NCI-H345 (cell line): ENCODE measurements at regions not wholly inside any gene's neighbourhood (a gene's known extent, or its start where the extent isn't known, plus 50 kb on each side); places are given as distances from the start of the nearest gene placed in this dataset.

ENCODE experiments used
- DNase-seq: peaks from one replicate; lab custom pipeline; 2025; lab: John Stamatoyannopoulos, UW

DNA sequence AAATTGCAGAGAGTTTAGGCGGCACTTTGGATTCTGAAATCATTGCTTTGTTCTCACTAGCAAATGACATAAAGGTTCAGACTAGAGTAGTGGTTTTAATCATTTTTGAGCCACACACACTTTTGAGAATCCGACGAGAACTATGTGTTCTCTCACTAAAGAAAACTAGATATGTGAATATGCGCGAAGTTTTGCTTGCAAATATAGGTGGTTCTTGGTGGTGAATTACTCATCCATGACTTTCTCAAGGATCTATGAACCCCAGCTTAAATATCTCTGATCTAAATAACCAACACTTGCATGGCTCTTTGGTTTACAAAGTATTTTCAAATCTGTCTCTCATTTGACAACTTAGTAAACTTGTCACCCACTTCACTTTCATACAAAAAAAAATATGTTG, 54.8 kb downstream of the NOG start:
- DNase-seq: no peak

DNA sequence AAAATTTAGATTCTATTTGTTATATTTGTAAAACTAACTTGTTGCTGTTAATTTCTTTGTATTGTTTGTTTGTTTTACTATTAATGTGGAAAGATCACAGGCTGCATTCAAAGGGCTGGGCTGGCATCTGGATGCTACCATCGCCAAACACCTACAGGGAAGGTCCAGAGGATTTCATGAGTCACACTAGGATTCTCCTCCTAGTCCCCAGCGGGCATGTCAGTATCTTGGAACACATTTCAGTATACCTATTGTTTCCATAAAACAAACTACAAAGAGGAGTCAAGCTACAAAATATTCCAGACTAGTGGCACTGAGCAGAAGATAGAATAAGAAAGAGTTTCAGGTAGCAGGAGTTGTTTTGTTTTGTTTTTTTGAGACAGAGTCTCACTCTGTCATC, 55.3 kb downstream of the NOG start:
- no peak for DNase-seq

DNA sequence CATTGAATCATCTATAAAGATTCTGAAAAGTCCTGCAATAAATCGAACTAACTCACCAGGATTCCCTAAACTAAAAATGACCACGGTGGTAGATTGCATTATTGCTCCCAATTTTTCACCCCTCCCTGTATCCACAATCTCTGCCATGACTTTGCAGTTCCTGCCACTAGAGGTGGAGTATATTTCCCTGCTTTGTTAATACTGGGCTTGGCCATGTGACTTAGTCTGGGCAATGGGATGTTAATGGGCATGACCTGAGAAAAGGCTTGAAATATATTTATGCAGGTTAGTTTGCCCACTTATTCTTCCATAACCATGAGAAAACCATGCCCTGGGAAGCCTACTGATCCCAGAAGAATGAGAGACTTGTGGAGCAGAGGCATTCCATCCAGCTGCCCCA, 59.1 kb downstream of the NOG start:
- no peak for DNase-seq

DNA sequence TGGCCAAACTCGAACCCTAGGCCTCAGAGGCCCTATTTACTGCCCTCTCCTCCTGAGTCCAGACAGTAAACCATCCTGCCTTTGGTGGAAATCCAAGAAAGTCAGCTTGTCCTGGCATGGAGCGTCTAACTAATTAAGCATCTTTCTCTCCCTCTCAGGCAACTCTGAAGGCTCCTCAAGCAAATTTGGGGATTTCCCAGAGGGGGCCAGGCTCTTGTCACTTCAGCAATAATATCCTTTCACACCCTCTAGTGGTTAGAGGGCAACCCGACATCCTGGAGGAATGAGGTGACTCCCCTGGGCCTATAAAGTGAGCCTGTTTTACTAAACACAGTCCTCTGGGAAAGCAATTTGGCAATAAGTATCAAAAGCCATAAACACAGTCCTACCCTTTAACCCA, 60.4 kb downstream of the NOG start:
- no peak for DNase-seq

DNA sequence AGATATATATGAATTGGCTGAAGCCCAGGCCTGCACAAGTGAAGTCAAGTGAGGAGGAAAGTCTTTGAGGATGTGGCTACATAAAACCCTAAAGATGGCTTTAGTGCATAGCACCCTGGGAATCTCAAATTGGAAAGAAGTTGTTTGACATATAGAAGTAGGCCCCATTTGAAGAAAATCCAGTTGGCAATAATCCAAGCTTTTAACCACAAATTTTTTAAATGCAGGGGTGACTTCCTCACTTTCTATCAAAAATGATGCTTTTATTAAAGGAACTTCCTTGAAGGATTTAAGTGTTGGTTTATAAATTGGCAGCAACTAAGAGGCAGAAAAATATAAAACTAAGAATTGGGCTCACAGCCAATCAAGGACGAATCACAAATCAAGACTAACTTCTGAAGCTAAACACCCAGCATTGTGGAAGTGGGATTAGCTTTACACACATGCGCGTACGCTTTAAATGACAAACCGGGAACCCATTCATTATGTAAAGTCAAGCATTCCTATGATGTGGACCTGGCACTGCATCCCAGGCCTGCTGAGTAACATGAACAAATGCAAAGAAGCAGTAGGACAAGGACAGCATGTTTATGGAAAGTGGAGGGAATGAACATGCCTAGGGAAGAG, 63.3 kb downstream of the NOG start:
- DNase-seq: no peak

DNA sequence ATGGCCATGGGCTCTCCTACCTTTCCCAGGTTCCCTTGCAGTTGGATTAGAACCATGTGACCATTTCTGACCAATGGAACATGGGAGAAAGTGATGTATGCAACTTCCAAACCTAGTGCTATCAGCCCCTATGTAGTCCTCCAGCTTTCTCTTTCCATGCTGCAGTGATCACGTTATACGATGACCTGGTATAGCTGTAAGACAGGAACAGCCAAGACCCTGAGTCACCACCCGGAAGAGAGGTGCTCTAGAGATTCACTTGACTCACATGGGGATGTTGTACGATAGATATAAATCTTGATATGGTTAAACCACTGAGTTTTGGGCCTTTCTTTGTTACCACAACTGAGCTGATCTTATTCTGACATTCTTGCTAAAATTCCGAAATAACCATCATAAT, 65.1 kb downstream of the NOG start:
- DNase-seq: no peak

DNA sequence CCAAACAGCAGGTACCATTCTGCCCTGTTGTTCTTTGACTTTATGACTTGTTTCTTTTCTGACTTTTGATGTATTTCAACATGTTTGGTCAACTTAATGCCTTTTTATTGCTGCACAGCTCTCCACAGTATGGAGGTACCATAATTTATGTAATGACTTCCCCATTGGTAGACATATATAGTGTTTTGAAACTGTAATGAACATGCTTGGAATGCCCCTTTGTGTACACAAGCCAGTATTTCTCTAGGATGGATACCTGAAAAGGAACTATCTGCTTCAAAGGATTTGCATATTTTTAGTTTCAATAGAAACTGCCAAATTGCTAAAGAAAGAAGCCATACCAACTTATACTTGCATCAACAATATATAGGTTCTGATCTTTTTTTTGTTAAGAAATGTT, 66.1 kb downstream of the NOG start:
- no peak for DNase-seq

DNA sequence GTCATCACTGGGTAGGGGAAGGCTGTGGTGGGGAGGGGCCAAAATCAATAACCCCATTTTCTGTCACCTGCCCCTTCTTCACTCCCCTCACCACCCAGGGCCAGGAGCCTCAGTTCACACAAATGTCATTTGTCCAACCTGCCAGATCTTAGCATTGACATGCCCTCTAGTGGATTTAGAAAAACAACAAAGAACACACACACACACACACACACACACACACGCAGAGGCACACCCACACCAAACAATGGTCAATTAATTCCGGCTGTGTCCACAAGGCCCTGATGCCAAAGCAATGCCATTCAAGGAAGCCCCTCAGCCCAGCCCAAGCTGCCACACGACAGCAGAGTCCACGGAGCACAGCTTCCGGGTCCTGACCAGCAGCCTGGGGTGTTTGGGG, 68.4 kb downstream of the NOG start:
- no peak for DNase-seq

DNA sequence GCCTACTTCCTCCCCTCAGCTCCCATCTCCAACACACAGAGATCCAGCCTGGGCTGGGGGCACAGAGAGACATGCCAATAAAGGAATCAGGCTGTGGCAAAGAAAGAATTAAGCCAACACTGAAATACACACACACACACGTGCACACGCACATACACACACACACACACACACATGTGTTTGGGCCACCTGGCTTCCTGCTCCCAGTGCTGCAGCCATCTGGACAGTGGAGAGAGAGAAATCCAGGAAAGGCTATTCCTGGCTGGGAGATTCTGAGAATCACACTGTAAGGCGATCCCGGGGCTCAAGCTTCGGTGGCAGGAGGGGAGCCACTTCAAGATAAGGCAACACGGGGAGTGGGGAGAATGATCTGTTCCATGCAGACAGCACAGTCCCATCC, 72.4 kb downstream of the NOG start:
- DNase-seq: no peak

DNA sequence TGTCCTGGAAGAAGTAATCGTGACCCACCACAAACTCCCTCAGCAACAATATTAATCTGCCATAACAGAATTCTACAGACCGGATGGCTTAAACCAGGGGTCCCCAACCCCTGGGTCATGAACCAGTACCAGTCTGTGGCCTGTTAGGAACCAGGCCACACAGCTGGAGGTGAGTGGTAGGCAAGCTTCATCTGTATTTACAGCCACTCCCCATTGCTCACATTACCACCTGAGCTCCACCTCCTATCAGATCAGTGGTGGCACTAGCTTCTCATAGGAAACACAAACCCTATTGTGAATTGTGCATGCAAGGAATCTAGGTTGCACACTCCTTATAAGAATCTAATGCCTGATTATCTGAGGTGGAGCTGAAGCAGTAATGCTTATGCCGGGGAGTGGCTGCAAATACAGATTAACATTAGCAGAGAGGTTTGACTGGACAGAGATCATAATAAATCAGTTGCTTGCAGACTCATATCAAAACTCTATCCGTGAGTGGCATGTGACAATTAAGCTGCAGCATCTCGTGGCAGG, 74.5 kb downstream of the NOG start:
- DNase-seq: no peak

DNA sequence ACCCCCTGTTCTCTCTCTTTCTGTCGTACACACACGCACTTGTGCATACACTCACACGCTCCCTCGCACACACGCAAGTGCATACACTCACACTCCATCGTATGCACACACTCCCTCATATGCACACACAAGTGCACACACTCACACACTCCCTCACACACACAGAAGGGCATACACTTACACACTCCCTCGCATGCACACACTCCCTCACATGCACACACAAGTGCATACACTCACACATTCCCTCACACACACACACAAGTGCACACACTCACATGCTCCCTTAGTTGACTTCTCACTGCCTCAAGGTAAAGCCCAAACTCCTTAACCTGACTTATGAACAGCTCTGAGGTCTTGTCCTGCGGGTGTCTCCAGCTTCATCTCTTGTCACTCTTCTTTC, 78.7 kb downstream of the NOG start:
- DNase-seq: no peak

DNA sequence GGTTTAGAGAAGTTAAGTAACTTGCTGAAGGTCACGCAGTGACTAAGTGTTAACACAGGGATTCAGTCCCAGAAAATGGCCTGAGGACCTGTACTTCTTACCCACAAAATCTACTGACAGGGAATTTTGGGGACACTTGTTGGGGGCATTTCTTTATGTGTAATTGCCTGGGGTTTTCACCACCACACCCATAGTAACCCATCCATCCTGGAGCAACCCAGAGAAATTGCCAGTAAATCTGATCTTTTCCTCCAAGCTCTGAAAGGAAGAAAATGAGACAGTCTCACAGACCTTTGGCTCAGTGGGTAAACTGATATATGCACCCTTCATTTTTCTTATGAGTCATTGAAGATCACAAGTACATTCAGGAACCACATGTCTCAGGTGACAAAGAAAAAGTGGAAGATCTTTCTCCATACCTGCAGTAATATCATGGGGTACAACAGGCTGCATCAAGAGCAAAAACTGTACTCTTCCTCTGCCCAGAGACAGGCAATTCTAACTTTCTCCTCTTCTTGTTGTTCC, 81.0 kb downstream of the NOG start:
- no peak for DNase-seq

DNA sequence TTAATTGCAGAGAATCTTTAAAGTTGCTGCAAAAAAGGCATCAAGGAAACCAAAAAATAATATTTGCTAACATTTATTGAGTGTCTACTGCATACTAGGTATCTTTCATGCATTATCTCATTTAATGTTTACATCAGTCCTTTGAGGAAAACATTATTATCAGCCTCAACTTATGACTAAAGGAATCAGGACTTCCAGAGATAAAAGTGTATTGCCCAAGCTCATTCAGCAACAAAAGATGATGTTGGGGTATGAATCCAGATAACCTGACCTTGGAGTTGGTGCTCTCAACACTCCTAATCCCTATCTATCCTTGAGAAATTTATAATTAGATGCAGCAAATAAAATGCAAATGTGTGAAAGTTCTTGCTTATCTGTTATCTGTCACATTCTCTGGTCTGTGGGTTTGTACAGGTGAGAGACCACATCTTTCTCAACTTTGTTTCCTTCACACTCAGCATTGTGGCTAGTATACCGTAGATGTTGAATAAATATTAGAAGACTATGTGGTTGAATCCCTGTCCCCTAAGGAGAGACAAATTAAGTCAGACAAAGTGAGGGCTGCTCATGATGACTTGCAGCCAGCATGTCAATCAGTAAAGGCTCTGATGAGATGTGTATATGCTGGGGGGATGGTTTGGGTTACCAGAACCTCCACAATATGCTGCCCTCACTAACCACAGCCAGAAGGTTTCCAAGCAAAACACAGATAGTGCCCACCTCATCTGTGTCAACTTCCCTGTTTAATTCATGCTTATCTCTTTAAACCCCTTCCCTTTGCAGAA, 82.6 kb downstream of the NOG start:
- DNase-seq: no peak

DNA sequence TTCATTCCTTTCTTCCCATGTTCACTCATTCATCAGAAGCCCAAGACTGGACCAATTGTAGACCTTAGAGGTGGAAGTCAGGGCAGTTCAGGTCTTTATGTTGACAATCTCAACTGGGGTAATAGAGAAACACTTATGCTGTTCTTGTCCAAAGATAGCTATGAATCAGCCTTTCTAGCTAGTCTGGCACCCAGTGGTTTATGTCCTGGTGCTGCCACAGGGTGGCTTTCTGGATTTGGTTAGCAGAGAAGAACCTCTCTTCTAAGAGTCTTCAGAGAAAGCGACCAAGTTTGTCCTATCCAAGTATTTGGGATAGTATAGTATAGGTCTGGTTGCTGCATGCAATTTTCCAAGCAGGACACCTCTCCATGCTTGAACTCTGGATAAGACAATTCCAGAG, 83.3 kb downstream of the NOG start:
- DNase-seq: no peak

DNA sequence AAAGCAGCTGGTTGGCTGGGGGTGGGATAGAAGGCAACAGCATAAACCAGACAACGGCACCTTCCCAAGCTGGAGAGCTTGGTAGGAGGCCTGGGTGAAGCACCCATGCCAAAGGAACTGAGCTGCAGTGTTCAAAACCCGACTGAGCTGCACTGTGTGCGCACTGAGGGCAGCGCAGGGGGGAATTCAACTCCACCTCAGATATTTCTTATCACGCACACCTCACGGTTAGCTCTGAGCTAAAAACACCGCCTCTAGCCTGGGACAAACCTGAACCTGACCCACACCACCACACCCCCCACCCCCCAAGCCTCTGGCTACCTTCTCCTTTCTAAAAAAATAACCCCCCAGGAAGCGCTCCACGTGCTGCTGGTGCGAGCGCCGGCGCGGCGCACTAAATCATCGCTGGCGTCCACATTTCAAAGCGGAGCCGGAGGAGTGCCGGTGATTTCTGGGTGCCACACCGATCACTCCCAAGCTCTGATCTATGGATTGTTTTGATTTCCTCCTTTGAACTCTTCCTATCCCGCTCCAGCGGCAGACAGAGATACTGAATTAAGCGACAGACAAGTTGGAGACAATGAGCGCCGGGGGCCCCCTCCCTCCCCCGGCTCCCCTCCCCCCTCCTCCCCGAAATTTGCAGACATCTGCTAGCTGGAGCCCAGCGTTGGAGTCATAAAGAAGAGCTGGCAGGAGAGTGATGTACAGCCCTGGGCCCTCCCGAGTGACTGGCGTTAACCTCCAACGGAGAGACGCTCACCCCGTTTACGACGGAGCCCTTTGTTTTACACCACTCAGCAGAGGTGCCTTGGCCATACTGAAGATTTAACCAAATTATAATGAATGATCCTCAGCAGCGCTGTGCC, 85.0 kb downstream of the NOG start:
- no peak for DNase-seq

DNA sequence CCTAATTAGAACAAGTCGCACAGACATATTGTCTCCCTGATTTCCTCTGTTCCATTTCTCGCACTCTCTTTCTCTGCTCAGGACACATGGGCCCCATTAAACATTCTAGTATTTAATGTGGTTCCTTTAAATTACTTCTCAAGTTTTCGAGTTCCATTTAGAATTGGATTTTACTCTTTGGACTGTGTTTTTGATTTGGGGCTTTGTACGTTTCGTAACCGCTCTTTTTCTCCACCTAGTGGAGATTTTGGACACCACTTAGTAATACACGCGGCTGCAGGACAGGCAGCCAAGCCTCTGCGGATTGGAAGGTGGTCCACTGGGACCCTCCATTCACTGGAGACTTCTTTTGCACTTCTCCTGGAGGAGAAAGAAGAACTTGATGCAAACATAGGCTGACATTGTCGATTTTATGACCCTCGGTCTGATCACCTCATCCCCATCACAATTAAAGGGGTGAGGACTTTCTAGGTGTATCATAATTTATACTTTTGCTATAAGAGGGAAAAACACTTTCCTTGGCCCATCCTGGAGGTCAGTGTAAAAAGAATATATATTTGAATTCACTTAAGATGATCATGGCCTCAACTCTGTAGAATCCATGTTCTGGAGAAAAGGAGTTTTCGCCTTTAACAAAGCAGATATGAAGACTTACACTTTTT, 85.7 kb downstream of the NOG start:
- DNase-seq: peak; percentile 10

DNA sequence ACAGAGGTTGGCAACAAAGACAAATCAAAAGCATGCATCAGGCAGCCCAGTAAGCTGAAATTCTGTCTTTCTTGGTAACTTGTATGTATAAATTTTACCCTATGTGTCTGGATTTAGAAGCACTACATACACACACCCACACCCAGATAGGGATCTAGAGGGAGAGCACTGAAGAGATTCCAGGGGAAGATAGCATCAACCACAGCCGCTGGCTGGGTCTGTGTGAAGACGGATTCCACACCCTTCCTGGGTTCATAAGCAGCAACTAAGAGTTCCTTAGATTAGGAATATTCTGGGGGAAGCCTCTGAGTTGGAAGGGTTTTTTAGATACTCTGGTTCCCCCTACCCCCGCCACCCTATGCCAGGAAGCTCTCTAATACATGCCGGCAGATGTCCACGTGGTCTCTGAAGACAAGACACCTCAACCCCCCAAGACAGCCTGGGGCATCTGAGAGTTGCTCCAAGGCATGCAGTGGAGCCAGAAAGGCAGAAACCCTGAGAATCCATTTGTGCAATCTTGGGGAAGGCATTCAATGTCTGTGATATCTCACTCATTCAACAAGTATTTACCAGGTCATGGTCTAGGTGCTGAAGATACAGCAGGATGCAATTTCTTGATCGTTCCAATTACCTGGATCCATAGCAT, 86.4 kb downstream of the NOG start:
- no peak for DNase-seq

DNA sequence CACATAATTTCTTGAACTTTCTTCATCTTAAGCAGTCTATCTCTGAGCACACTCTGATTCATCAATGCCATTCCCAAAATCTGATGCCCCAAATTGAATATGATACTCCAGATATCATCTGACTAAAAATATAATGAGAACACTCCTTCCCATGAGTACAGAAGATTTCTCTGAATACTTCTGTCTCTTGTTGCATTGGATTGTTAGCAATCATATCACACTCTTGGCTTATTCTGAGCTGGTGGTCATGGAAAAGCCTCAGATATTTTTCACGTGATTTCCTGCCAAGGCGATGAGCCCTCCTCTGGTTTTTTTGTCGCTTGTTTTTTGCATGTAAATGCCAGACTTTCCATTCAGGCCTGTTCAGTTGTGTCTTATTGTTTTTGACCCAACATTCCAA, 87.2 kb downstream of the NOG start:
- no peak for DNase-seq

DNA sequence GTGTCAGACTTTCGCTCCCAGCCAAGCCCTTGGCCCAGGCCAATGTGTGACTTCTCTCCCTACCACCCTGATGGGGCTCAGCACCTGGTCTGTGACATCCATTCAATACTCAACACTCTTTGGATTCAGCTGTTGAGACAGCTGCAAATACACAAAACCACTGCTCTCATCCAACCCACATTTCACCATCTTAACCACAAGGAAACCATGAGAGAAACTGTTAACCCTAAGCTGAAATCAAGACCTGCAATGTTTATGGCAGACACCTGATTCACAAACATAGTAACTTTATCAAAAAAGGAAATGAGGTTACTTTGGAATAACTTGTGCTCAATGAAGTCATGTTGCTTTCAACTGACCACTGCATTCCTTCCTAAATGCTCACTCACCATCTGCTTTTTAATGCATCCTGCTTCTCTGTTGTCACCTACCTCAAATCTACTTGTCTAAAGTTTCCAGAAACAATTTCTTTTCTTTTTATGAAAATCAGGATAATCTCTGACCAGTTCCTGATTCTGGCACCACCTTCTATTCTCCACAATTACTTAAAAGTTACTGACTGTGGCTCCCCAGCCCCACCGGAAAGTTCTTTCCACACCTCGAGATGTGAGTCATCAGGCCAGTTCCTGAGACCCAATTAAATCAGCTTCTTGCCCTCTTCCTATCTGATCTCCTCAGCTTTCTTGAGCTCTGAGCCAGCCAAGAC, 88.2 kb downstream of the NOG start:
- no peak for DNase-seq

DNA sequence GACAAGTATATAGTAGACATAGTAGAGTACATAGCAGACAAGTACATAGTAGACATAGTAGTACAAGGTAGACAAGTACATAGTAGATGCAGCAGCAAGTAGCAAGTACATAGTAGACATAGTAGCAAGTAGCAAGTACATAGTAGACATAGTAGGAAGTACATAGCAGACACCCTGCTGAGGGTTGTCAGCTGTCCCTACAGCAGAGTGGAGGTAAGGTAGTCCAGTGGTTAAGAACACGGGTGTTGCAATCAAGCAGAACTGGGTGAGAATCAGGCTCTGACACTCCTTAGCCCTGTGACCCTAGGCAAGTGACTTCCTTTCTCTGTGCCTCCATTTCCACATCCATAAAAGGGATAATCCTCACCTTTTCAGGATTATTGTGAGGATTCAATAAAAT, 94.7 kb downstream of the NOG start:
- no peak for DNase-seq
